ENCODE measurements at regions not wholly inside any gene's neighbourhood (a gene's known extent, or its start where the extent isn't known, plus 50 kb on each side); places are given as distances from the start of the nearest gene placed in this dataset.

GRCh38 chr3:102136183-102136582 is 286.9 kb downstream of the NFKBIZ start:
- TF ChIP-seq EZH2 (IDR thresholded peaks at IDR 0.05; ENCODE audit: borderline replicate concordance, insufficient read depth, low read length, poor library complexity, severe bottlenecking) = no peak
- TF ChIP-seq, protein P1, sequence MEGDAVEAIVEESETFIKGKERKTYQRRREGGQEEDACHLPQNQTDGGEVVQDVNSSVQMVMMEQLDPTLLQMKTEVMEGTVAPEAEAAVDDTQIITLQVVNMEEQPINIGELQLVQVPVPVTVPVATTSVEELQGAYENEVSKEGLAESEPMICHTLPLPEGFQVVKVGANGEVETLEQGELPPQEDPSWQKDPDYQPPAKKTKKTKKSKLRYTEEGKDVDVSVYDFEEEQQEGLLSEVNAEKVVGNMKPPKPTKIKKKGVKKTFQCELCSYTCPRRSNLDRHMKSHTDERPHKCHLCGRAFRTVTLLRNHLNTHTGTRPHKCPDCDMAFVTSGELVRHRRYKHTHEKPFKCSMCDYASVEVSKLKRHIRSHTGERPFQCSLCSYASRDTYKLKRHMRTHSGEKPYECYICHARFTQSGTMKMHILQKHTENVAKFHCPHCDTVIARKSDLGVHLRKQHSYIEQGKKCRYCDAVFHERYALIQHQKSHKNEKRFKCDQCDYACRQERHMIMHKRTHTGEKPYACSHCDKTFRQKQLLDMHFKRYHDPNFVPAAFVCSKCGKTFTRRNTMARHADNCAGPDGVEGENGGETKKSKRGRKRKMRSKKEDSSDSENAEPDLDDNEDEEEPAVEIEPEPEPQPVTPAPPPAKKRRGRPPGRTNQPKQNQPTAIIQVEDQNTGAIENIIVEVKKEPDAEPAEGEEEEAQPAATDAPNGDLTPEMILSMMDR (IDR thresholded peaks at IDR 0.05; ENCODE audit: poor library complexity, severe bottlenecking) = no peak
- no peak for TF ChIP-seq RAD21 (conservative IDR thresholded peaks at IDR 0.05)
- peak; percentile 60 for TF ChIP-seq POLR2AphosphoS5 (IDR thresholded peaks at IDR 0.05)
